ENCODE measurements at regions not wholly inside any gene's neighbourhood (a gene's known extent, or its start where the extent isn't known, plus 50 kb on each side); places are given as distances from the start of the nearest gene placed in this dataset.

GRCh38 chr2:217365656-217366055, 505.8 kb upstream of the TNP1 start:
- TF ChIP-seq CTCF (IDR thresholded peaks at IDR 0.05; ENCODE audit: insufficient read depth, low read depth, low read length) (no peak), EZH2 (IDR thresholded peaks at IDR 0.05; ENCODE audit: insufficient read depth, low read length) (no peak)
